DMS 273 treated with DMSO at 0.1 percent for 48 hours (cell line): ENCODE measurements at regions not wholly inside any gene's neighbourhood (a gene's known extent, or its start where the extent isn't known, plus 50 kb on each side); places are given as distances from the start of the nearest gene placed in this dataset.
A peak's percentile ranks its signal among the peaks of the same experiment; 100 is the strongest.

Experiments used
- DNase-seq: peaks from one replicate; lab custom pipeline; 2025; lab: John Stamatoyannopoulos, UW

- no peak for DNase-seq
These were observed 141.4 kb downstream of the OGFRL1 start for GRCh38 chr6:71430018-71430417.

- no peak for DNase-seq
These were observed 144.8 kb downstream of the OGFRL1 start for GRCh38 chr6:71433441-71433840.

- peak; percentile 14 for DNase-seq
These were observed 155.6 kb downstream of the OGFRL1 start for GRCh38 chr6:71444222-71444621.

GRCh38 chr6:71446057-71446456 is 157.4 kb downstream of the OGFRL1 start:
- no peak for DNase-seq

- DNase-seq: no peak
These were observed 157.9 kb downstream of the OGFRL1 start for GRCh38 chr6:71446470-71446869.

GRCh38 chr6:71452697-71453370 is 164.2 kb downstream of the OGFRL1 start:
- no peak for DNase-seq

GRCh38 chr6:71453371-71453706 is 164.7 kb downstream of the OGFRL1 start:
- DNase-seq: peak; percentile 32

- DNase-seq: no peak
These were observed 165.4 kb downstream of the OGFRL1 start for GRCh38 chr6:71454056-71454455.

GRCh38 chr6:71457929-71458328 is 169.3 kb downstream of the OGFRL1 start:
- peak; percentile 68 for DNase-seq

GRCh38 chr6:71459162-71459561 is 170.6 kb downstream of the OGFRL1 start:
- no peak for DNase-seq

GRCh38 chr6:71460933-71461332 is 172.3 kb downstream of the OGFRL1 start:
- no peak for DNase-seq

GRCh38 chr6:71463061-71463460 is 174.4 kb downstream of the OGFRL1 start:
- DNase-seq: no peak

GRCh38 chr6:71465096-71465495 is 176.5 kb downstream of the OGFRL1 start:
- no peak for DNase-seq

GRCh38 chr6:71466362-71466761 is 177.8 kb downstream of the OGFRL1 start:
- DNase-seq: no peak

- DNase-seq: no peak
These were observed 179.4 kb downstream of the OGFRL1 start for GRCh38 chr6:71468038-71468437.

- no peak for DNase-seq
These were observed 180.5 kb downstream of the OGFRL1 start for GRCh38 chr6:71468841-71469700.

- DNase-seq: no peak
These were observed 183.1 kb downstream of the OGFRL1 start for GRCh38 chr6:71471718-71472117.

- no peak for DNase-seq
These were observed 185.3 kb downstream of the OGFRL1 start for GRCh38 chr6:71473926-71474325.

GRCh38 chr6:71474942-71475341 is 186.3 kb downstream of the OGFRL1 start:
- no peak for DNase-seq

- DNase-seq: no peak
These were observed 187.8 kb downstream of the OGFRL1 start for GRCh38 chr6:71476371-71476770.

GRCh38 chr6:71476872-71477271 is 188.3 kb downstream of the OGFRL1 start:
- DNase-seq: no peak

- DNase-seq: no peak
These were observed 190.4 kb downstream of the OGFRL1 start for GRCh38 chr6:71478834-71479541.

- DNase-seq: no peak
These were observed 192.0 kb downstream of the OGFRL1 start for GRCh38 chr6:71480577-71480976.
